ENCODE measurements at regions not wholly inside any gene's neighbourhood (a gene's known extent, or its start where the extent isn't known, plus 50 kb on each side); places are given as distances from the start of the nearest gene placed in this dataset.

- no peak overlapping the region for H3K9ac ChIP-seq (ENCODE audit: low read length)
- Mint-ChIP-seq H3K36me3 (ENCODE audit: low read depth, unreplicated experiment) (no peaks in the 10 kb centered on the region), H3K27me3 (ENCODE audit: low read depth, unreplicated experiment) (no peaks in the 10 kb centered on the region), H3K4me1 (ENCODE audit: low read depth, unreplicated experiment) (peaks cover 2% of the 10 kb centered on the region), H3K4me3 (ENCODE audit: unreplicated experiment) (no peak overlapping the region), H3K27ac (ENCODE audit: unreplicated experiment) (no peak overlapping the region), H3K9me3 (ENCODE audit: unreplicated experiment) (no peaks in the 10 kb centered on the region)
- no peaks in the 10 kb centered on the region for H3K36me3 ChIP-seq (ENCODE audit: insufficient read depth, low read length)
- H3K4me2 ChIP-seq (ENCODE audit: low read length) = no peak overlapping the region
- H3K27me3 ChIP-seq (ENCODE audit: insufficient read depth, low read length) = no peaks in the 10 kb centered on the region
- no peak overlapping the region for H2AFZ ChIP-seq (ENCODE audit: low read depth, low read length)
- peaks cover 5% of the 10 kb centered on the region for H3K4me1 ChIP-seq (ENCODE audit: insufficient read depth, low read length)
- no peaks in the 10 kb centered on the region for H4K20me1 ChIP-seq (ENCODE audit: insufficient read depth, low read length)
- no peak overlapping the region for H3K27ac ChIP-seq (ENCODE audit: low read depth, low read length)
- no peaks in the 10 kb centered on the region for H3K9me3 ChIP-seq (ENCODE audit: insufficient read depth, low read depth, low read length)
- no peak for FAIRE-seq
- no peaks in the 10 kb centered on the region for H3K79me2 ChIP-seq (ENCODE audit: insufficient read depth, low read length)
- no peak for TF ChIP-seq EZH2 (IDR thresholded peaks at IDR 0.05; ENCODE audit: insufficient read depth, low read length)
- TF ChIP-seq CTCF (IDR thresholded peaks at IDR 0.05; ENCODE audit: insufficient read depth, low read depth, low read length) = no peak
- no peak overlapping the region for H3K4me3 ChIP-seq (ENCODE audit: insufficient read depth, low read depth, low read length)
- no peak for DNase-seq (ENCODE audit: low read depth)
Measured at GRCh38 chr21:25326181-25326580, 281.1 kb downstream of the MRPL39 start.

GRCh38 chr21:25324666-25325065, 282.6 kb downstream of the MRPL39 start:
- no peak overlapping the region for H3K4me3 Mint-ChIP-seq (ENCODE audit: unreplicated experiment)
- H3K27me3 ChIP-seq (ENCODE audit: insufficient read depth, low read length) = no peaks in the 10 kb centered on the region
- H4K20me1 ChIP-seq (ENCODE audit: insufficient read depth, low read length) = no peaks in the 10 kb centered on the region
- no peak overlapping the region for H3K4me3 ChIP-seq (ENCODE audit: insufficient read depth, low read depth, low read length)
- no peak for TF ChIP-seq CTCF (IDR thresholded peaks at IDR 0.05; ENCODE audit: insufficient read depth, low read depth, low read length)
- no peak for TF ChIP-seq EZH2 (IDR thresholded peaks at IDR 0.05; ENCODE audit: insufficient read depth, low read length)
- H3K4me1 Mint-ChIP-seq (ENCODE audit: low read depth, unreplicated experiment) = peaks cover 2% of the 10 kb centered on the region
- H3K4me1 ChIP-seq (ENCODE audit: insufficient read depth, low read length) = peaks cover 4% of the 10 kb centered on the region
- H3K36me3 ChIP-seq (ENCODE audit: insufficient read depth, low read length) = no peaks in the 10 kb centered on the region
- H3K4me2 ChIP-seq (ENCODE audit: low read length) = no peak overlapping the region
- DNase-seq (ENCODE audit: low read depth) (no peak), FAIRE-seq (no peak)
- H2AFZ ChIP-seq (ENCODE audit: low read depth, low read length) = peak overlapping the region; percentile 15
- H3K9ac ChIP-seq (ENCODE audit: low read length) = no peak overlapping the region
- H3K79me2 ChIP-seq (ENCODE audit: insufficient read depth, low read length) = no peaks in the 10 kb centered on the region
- H3K27me3 Mint-ChIP-seq (ENCODE audit: low read depth, unreplicated experiment) = no peaks in the 10 kb centered on the region
- H3K27ac Mint-ChIP-seq (ENCODE audit: unreplicated experiment) = no peak overlapping the region
- no peak overlapping the region for H3K27ac ChIP-seq (ENCODE audit: low read depth, low read length)
- H3K9me3 Mint-ChIP-seq (ENCODE audit: unreplicated experiment) = no peaks in the 10 kb centered on the region
- no peaks in the 10 kb centered on the region for H3K9me3 ChIP-seq (ENCODE audit: insufficient read depth, low read depth, low read length)
- no peaks in the 10 kb centered on the region for H3K36me3 Mint-ChIP-seq (ENCODE audit: low read depth, unreplicated experiment)

- Histone ChIP-seq H3K4me1 (ENCODE audit: insufficient read depth, low read length) (no peaks in the 10 kb centered on the region), H3K9me3 (ENCODE audit: insufficient read depth, low read depth, low read length) (no peaks in the 10 kb centered on the region), H2AFZ (ENCODE audit: low read depth, low read length) (no peak overlapping the region), H4K20me1 (ENCODE audit: insufficient read depth, low read length) (no peaks in the 10 kb centered on the region), H3K36me3 (ENCODE audit: insufficient read depth, low read length) (no peaks in the 10 kb centered on the region), H3K9ac (ENCODE audit: low read length) (no peak overlapping the region), H3K4me3 (ENCODE audit: insufficient read depth, low read depth, low read length) (no peak overlapping the region), H3K27me3 (ENCODE audit: insufficient read depth, low read length) (no peaks in the 10 kb centered on the region), H3K4me2 (ENCODE audit: low read length) (no peak overlapping the region), H3K79me2 (ENCODE audit: insufficient read depth, low read length) (no peaks in the 10 kb centered on the region), H3K27ac (ENCODE audit: low read depth, low read length) (no peak overlapping the region)
- no peak for FAIRE-seq
- Mint-ChIP-seq H3K27ac (ENCODE audit: unreplicated experiment) (no peak overlapping the region), H3K9me3 (ENCODE audit: unreplicated experiment) (no peaks in the 10 kb centered on the region), H3K27me3 (ENCODE audit: low read depth, unreplicated experiment) (no peaks in the 10 kb centered on the region), H3K4me3 (ENCODE audit: unreplicated experiment) (no peak overlapping the region), H3K36me3 (ENCODE audit: low read depth, unreplicated experiment) (no peaks in the 10 kb centered on the region), H3K4me1 (ENCODE audit: low read depth, unreplicated experiment) (peaks cover 2% of the 10 kb centered on the region)
- DNase-seq (ENCODE audit: low read depth) = no peak
- TF ChIP-seq CTCF (IDR thresholded peaks at IDR 0.05; ENCODE audit: insufficient read depth, low read depth, low read length) (no peak), EZH2 (IDR thresholded peaks at IDR 0.05; ENCODE audit: insufficient read depth, low read length) (no peak)
Measured at GRCh38 chr21:25323356-25323949, 283.8 kb downstream of the MRPL39 start.

Data from astrocyte (in vitro differentiated cells and primary cell).